ENCODE measurements at regions not wholly inside any gene's neighbourhood (a gene's known extent, or its start where the extent isn't known, plus 50 kb on each side); places are given as distances from the start of the nearest gene placed in this dataset.
"Not testable (repeated sequence)": the region's sequence is repeated elsewhere in the genome, so short reads cannot be mapped to it uniquely, and the experiment has no call there.

- in situ Hi-C loops (cut with HindIII; ENCODE audit: low pct_unique_long_range_greater_than_20kb, low sequenced_read_pairs), result no loop called here
- no peak for DNase-seq (ENCODE audit: low read depth, low spot score)
Observed at GRCh38 chr20:23141450-23142161, 55.5 kb upstream of the CD93 start.

- in situ Hi-C loops (cut with HindIII; ENCODE audit: low pct_unique_long_range_greater_than_20kb, low sequenced_read_pairs), result no loop called here
- no peak for DNase-seq (ENCODE audit: low read depth, low spot score)
Observed at GRCh38 chr20:23140991-23141390, 54.9 kb upstream of the CD93 start.

GRCh38 chr20:23139984-23140383 lies 53.9 kb upstream of the CD93 start:
- in situ Hi-C loops (cut with HindIII; ENCODE audit: low pct_unique_long_range_greater_than_20kb, low sequenced_read_pairs); DNase-seq (ENCODE audit: low read depth, low spot score): not testable (repeated sequence)

- DNase-seq (ENCODE audit: low read depth, low spot score), result no peak
- in situ Hi-C loops (cut with HindIII; ENCODE audit: low pct_unique_long_range_greater_than_20kb, low sequenced_read_pairs), result no loop called here
Observed at GRCh38 chr20:23139524-23139923, 53.4 kb upstream of the CD93 start.

- in situ Hi-C loops (cut with HindIII; ENCODE audit: low pct_unique_long_range_greater_than_20kb, low sequenced_read_pairs), result no loop called here
- DNase-seq (ENCODE audit: low read depth, low spot score), result no peak
Observed at GRCh38 chr20:23138682-23139081, 52.6 kb upstream of the CD93 start.

GRCh38 chr20:23138226-23138625 lies 52.1 kb upstream of the CD93 start:
- no peak for DNase-seq (ENCODE audit: low read depth, low spot score)
- in situ Hi-C loops (cut with HindIII; ENCODE audit: low pct_unique_long_range_greater_than_20kb, low sequenced_read_pairs), result no loop called here

GRCh38 chr20:23136893-23137745 lies 51.0 kb upstream of the CD93 start:
- in situ Hi-C loops (cut with HindIII; ENCODE audit: low pct_unique_long_range_greater_than_20kb, low sequenced_read_pairs), result no loop called here
- DNase-seq (ENCODE audit: low read depth, low spot score), result no peak

GRCh38 chr20:23135449-23136420 lies 49.6 kb upstream of the CD93 start:
- in situ Hi-C loops (cut with HindIII; ENCODE audit: low pct_unique_long_range_greater_than_20kb, low sequenced_read_pairs), result no loop called here
- DNase-seq (ENCODE audit: low read depth, low spot score), result no peak

Small RNA genes lying in the stretch of these regions (small RNA-seq; reads per million reads assigned to genes)
- 0 to 0.10 reads per million in 2 experiments for gene RNA5SP478
